SW480 (cell line): ENCODE measurements at regions not wholly inside any gene's neighbourhood (a gene's known extent, or its start where the extent isn't known, plus 50 kb on each side); places are given as distances from the start of the nearest gene placed in this dataset.

ENCODE experiments used
- DNase-seq: peaks from one replicate; pipeline ENCODE4 v3.0.0-alpha.2; 2016; ENCODE audit warnings: low spot score

DNA sequence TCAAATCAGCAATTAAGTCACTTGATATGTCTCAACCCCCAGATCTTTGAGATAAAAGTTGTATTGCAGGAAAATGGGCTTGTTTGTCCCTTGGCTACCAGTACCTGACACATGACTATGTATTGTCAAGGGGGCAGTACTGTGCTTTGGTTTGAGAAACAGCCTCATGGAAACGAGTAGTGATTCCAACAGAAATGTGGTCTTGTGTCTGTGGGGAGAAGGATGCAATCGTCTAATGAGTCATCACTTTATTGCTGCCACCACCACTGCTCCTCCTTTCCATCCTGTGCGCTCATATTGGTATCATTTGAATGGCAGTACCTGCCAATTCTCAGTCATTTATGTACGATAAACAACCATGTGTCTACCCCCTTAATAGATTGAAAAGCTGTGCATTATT lies 72.8 kb upstream of the ARHGAP5 start:
- DNase-seq = peak; percentile 94

DNA sequence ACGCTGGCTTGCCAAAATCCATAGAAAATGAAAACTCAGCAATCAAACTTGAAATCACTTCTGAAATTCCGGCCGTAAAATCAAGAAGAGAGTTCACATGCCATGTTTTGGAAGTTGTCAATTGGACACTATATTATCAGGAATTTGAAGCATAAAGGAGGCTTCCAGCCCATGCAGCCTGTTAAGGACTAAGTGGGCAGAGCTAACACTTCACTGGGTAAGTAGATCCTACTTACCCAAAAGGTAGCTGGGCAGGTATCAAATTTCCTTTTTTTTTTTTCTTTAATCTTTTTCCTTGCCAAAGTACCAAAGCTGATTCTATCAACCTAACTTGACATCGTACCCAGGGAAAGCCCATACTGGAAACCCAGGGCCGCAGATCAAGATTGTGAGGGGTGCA lies 71.5 kb upstream of the ARHGAP5 start:
- no peak for DNase-seq

DNA sequence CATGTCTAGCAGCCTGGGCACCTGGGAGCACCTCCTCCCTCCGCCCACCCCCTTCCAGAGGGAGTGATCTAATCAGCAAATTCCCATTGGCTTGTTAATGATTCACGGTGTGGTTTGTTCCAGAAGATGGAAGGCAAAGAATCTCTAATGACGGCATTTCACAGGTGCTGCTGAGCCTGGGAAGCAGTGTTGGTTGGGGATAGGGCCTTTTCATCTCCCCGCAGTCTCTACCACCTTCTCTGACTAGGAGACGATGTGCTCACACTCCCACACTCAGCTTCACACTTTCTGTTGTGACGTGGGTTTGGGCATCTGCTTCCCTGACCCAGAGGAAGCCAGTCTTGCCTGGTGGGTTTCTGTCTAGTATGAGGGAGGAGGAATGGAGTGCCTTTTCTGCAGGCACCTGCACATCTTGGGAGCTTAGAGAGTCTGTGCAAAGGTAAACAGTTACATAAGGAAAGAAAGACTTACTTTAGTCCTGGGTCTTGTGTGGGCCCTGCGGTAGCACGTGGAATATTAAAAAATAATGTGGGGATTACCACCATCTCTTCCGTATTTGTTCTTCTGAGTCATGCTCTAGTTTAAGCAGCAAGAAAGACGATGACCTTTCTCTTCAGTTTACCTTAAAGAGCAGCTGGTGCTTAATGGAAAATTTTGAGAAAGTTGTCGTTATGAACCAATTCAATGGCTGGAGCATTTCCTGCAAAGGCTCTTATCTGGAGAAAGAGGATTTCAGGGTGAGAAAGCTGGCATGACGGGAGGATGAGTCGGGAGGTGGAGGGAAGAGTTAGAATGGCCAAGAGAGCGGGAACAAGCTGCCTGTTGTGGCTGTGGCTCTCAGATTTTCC lies 70.6 kb upstream of the ARHGAP5 start:
- DNase-seq = peak; percentile 96

DNA sequence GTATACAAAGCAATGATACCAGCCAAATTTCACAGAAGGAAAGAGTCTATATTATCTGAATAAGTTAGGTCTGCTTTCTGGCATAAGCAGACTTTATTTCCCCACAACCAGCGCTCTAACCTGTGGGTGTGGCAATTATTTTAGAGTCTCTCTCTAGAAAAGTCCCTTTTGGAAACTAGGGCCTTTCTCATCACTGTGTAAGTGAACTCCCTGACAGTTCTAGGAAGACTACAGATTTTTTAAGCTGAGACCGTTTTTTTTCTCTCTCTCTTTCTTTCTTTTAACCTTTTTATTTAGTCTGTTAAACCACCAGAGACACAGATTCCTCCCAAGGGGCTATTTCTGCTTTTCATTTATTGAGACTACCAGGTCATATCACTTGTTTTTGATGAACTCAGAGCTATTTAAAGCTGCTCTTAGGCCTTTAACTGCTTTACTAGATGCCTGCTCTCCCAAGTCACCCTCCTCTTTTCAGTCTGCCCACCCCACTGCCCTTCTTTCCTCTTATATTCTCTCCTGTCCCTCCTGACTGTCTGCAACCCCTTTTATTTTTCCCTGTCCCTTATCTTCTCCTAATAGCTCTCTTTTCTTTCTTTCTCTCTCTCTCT lies 69.2 kb upstream of the ARHGAP5 start:
- DNase-seq = no peak

DNA sequence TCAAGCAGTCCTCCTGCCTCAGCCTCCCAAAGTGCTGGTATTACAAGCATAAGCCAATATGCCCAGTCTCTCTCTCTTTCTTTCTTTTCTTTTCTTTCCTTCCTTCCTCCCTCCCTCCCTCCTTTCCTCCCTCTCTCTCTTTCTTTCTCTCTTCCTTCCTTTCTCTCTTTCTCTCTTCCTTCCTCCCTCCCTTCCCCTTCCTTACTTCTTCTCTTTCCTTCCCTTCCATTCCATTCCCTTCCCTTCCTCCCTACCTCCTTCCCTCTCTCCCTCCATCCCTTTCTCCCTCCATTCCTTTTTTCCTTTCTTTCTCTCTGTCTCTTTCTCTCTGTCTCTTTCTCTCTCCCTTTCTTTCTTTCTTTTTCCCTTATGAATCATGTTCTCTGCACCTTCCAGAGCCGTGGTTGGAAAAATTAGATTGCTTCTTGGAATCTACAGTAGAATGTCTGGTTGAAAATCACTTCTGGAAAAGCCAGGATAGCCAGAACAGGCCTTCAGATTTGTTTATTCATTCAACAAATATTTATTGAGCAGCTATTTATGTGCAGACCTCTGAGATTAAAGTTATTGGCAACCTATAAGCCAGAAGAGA lies 68.4 kb upstream of the ARHGAP5 start:
- DNase-seq = no peak

DNA sequence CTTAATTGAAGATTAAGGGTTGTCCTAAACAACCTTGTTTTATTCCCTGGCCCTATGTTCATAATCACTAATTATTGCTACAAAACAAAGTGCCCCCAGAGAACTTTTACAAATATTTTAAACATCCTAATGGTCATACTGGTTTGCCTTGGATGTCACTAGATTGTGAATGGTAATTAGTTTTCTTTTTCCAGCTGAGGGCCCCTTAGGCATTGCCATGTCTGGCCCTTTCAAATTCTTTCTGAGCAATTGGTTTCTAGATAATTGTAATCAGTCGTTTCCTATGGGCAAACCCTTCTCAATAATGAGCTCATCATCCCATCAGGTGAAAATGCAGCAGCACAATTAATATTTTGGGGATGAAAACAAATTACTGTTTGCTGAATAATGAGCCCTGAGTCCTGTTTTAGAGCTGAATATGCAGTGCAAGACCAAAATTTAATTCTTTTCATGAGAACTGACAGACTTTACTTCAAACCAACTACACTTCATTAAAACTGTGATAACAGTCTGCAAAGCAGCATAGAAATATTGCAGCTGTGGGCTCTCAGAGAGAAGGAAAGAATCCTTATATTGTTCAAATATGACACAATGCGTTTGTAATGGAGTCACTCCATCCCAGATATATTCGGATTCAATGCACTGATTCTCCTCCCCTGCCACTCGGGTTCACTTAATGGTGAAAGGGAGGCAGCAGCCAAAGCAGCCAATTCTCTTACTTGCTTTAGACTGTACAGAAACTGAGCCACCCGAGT lies 67.7 kb upstream of the ARHGAP5 start:
- no peak for DNase-seq

DNA sequence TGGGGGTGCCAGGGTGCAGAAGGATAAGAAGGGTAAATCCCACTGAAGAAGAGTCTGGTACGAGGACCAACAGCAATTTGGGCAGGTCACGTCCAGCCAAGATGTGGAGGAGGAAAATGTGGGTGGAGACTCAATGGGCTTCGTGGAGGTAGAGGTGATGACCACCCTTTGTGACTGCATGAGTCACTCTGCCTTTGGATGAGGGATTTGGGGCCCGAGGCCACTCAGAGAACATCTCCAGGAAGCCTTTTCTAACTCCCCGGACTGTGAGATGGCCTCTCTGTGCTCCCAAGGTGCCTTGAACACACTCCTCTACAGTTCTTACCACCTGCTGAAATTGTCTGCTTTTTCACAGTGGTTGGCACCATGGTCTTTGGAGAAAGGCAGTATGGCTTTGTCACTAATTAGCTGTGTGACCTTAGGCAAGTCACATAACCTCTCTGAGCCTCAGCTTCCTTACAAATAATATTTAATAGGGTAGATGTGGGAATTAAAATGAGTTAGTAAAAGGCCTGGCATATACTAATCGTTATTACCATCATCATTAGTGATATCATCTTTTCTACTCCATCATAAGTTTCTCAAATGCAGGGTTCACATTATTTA lies 67.0 kb upstream of the ARHGAP5 start:
- no peak for DNase-seq

DNA sequence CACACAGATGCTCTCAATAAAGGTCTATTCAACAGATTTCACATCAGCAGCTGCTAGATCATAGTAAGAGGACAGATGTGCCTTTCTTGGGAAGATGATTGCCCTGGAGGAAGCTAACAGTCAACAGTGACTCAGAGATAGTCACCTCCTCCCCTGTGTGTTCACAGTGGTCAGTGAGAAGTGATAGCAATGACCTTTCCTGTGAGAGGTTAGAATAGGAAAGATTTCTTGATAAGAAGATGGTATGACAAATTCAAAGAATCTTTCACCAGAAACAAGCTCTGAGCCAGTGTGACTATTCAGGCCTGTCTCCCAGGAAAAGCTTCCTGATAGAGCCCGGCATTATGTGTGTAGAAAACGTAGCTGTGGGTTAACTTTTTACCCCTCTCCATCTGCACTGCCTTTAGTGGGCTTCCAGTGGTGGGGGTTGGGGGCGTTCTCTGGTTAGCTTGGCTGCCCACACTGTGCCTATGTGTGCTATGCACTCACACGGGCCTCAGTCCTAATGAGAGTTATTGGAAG lies 66.4 kb upstream of the ARHGAP5 start:
- DNase-seq = peak; percentile 61

DNA sequence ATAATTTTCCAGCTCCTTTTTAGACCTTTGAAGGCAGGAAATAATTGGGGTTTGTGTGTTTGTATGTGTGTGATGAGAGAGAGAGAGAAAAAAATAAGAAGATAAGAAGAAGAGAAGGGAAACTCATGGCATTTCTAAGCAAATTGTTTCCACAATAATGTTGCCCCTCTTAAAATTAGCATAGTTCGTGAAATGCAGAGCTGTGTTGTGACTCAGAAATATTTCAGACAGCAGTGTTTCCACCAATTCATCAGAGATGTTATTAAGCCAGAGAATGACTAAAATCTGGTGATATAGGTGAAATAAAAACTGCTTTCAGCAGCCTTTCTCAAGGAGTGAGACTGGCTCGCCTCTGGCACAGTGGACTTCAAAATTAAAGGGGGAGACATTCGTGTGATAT lies 65.9 kb upstream of the ARHGAP5 start:
- no peak for DNase-seq

DNA sequence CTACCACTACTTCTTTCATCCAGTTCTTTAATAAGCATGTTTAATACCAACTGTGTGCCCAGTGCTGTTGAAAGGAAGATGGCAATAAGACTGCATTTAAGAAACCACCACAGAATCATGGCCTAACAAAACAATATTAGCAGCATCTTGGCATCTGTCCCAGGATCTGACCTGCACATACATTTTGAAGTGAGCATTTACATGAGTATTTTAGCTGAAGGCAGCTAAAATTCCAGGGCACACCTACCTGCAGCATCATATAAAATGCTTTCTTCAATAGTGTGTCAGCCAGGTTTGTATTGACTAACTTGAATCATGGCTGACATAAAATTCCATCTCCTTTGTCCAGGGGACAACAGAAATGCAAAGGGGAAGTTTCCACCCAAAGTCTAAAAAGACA lies 65.0 kb upstream of the ARHGAP5 start:
- no peak for DNase-seq

DNA sequence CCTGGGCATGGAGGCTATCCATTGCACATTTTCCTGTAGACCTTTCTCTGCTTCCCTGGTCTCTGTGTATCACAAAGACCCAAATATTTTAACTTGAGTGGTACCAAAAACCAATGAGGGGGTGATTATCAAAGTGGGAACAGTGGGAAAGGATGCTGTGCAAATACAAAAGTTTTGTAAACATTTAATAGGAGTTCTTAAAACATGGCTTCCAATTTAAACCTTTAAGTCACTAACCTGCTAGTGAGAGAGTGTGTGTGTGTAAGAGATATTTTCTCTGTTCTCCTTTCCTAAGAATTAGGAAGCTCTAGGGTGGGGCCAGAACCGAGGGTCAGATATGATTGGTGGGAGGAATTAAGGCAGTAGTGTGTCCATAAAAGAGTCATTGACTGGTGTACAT lies 64.5 kb upstream of the ARHGAP5 start:
- no peak for DNase-seq

DNA sequence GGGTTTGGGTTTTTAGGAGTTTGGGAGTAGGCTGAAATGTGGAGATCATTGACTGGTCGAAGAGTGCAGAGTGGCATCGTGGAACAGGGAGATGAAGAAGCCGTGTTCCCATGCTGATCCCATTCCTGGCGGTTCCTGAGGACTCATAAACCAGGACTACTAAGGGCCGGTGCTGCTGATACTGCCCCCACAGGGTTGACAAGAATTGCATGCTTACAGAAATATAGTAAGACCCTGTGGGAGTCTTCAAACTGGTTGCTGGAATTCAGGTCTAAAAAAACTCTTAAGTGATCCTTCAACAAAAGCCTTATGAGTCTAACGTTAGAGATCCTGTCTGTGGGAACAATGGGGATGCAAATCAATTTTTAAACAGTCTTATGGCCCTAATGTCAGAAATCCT lies 64.0 kb upstream of the ARHGAP5 start:
- no peak for DNase-seq

DNA sequence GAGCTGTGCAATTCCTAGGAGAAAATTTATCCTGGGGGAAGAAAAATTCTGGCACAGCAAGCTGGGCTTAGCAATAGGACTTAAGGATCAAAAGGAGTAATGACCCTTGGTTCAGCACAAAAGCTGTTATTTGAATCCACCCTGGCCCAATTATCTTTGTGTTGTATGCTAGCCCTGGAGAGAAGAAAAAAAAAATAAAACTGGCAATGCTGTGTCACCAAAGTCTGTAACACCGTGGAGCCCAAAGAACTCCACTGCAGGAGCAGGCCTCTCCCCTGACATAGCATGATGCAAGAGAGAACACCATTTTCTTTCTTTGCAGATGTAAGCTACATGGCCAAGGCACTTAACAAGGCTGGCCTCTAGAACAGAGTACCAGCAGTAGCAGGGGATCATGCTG lies 63.0 kb upstream of the ARHGAP5 start:
- no peak for DNase-seq

DNA sequence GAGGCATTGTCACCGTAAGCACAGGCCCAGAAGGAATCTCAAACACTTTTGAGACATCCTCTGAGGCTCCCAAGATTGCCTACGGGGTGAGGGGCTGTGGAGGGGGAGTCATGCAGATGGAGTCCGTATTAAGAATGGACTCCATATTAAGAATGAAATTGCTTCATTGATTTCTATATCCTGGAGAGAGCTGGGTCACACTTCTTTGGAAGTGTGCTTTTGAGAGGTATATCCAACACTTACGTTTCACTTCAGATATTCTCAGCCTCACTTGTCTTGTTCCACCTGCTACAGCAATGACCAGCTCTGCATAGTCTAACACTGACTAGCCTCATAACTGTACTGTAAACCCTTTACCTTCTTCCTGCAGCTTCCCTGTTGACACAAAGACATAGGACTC lies 62.6 kb upstream of the ARHGAP5 start:
- DNase-seq = no peak

DNA sequence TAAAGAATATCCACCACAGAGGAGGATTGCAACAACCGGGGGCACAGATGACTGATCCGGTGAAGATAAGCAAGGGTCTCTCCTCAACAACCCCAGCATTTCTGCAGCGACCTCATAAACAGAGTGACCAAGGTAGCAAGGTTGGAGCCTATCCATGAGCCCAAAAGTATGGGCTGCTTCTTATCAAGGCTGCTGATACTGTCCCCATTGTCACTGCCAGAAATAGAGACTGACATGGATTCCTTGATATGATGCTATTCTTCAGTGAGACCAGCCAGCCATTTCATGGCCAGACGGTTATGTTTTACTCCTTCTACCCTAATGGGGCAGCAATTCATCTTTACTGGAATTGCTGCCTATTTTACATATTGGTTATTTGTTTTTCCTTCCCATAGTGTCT lies 61.9 kb upstream of the ARHGAP5 start:
- DNase-seq = no peak

DNA sequence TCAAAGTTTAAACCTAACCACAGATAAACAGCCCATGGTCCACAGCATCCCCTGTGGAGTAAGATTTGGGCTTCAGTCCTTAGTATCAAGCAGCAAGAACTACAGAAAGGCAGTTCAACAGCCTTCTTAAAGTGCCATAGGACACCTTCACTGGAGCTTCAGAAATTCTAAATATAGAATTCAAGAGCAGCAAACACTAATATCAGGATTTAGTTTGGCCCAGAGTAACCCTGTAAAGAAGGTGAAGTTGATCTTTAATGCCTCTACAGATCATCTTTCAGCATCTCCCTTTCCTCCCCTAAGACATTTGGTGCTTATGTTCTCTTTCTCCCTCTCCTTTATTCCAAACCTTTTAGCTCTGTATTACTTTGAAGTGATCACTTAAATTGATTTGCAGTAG lies 59.5 kb upstream of the ARHGAP5 start:
- no peak for DNase-seq

DNA sequence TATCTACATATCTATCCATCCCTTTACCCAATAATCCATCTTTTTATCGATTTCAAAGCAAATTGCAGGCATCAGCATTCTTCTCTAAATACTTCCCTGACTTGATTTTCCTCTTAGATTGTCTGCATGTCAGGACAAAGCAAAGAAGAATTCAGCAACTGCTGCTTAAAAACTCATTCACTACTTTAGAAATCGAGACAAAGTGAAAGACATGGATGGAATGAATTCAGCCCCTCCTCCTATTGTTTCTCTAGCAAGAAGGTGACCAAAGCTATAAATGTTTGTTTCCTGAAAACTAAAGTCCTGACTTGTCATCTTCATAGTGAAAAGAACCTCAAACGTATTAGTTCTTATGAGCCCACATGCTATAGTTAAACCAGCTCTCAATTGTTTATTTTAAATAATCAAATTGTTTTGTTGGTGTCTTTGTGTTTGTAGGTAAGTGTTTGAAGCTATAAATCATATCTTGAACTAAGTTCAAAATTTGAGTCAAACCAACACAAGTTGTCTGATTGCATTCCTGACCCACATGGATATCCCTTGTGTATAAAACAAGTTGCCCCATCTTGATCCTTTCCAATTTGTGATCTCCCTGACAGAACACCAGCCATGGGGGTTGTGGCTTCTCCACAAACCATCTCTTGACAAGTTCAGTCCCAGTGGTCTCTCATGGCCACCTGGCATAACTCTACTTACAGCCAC lies 58.6 kb upstream of the ARHGAP5 start:
- DNase-seq = no peak

DNA sequence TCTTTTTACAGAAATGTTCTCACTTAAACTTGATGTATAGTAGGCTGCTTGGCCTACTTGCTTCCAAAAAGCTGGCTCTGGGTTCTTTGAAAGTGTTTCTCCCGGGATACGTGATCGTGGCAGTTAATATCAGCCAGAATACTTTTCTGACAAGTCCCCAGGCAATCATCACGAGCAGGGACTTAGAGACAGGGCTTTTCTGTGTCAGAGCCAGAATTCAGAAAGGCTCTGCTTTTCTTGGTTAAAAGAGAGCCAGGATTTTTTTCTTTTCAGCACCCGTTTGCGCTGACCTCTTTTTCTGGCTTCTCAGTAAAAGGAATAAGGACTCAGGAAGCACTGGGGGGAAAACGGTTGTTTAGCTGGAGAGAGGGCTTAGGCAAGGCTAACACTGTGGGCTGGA lies 57.8 kb upstream of the ARHGAP5 start:
- no peak for DNase-seq

DNA sequence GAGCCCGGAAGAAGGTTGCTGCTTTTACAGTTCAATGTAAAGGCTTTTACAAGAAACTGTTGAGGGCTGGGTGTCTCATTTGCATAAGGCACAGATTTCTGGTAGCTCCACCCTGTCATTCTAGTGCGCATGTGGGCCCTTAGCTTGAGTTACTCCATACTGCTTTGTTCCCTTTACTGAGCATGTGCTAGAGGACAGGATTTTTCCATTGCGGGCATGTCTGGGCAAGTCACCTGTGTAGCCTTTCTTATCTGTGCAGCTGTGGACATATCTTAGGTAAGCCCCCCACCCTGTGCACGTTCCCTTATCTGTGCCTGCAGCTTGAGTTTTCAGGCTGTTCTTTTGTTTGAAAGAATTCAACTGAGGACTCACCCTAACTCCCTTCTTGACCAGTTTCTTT lies 56.2 kb upstream of the ARHGAP5 start:
- DNase-seq = no peak

DNA sequence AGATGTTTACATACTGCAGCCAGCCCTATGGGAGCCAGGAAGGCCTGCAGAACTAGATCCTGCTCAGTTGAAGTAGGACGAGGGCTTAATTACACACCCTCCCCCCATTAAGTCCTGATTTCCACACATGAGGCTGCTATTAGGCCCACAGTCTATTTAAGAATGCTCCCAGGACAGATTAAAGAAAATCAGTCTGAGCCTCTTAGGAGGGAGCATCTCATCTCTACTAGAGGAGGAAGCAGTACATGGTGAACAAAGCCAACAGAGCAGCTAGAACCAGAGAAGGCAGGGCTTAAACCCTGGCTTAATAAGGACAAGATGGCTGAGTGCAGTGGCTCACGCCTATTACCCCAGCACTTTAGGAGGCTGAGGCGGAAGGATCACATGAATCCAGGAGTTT lies 55.8 kb upstream of the ARHGAP5 start:
- no peak for DNase-seq

DNA sequence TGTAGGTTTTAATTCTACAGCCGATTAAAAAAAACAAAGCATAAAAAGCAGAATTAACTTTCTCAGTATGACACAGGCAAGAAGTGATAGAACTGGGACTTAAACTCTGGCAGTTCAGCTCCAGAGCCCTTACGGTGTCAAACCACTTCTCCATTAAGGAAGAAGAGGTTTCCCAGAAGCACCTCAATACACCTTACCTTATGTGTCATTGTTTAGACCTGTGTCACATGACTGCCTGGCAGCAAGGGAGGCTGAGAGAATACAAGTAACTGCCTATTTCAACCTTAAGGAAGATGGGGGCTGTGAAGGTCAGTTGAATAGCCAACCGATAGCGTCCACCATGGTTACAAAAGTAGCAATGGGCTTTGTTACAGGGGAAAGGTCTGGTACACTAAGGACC lies 54.6 kb upstream of the ARHGAP5 start:
- no peak for DNase-seq
